ENCODE measurements at regions not wholly inside any gene's neighbourhood (a gene's known extent, or its start where the extent isn't known, plus 50 kb on each side); places are given as distances from the start of the nearest gene placed in this dataset.

DNA sequence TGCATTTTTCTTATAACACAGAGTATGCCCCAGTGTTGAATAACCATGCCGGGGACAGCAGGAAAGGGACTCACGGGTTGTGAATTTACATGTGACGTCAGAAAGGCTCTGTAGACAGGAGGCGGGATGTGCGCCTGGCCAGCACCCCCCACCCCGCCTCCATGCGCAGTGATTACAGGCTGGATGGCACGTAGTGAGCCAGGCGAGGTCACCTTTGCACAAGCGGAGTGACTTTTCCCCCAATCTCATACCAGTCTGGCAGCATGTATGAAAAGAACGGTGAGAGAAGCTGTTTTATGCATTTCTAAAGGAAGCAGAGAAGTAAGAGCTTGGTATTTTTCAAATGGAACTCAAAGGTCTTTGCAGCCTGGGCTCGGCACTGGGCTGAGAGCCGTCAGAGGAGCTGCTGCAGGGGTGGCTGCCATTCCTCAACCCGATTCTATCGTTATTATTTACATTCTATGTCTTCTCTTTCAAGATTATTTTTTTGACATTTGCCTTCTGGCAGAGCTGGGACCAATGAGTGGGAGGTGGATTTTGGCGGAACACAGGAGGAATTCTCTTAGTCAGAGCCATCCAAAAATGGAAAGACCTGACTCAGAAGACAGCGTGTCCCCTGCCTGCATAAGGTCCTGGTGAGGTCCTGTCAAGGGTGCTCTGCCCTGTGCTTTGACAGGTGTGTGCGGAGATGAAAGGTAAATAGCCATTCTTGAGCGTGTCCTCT lies 115.6 kb upstream of the SLC45A1 start:
- DNase-seq = peak in 1 of 2 experiments; percentile 57

DNA sequence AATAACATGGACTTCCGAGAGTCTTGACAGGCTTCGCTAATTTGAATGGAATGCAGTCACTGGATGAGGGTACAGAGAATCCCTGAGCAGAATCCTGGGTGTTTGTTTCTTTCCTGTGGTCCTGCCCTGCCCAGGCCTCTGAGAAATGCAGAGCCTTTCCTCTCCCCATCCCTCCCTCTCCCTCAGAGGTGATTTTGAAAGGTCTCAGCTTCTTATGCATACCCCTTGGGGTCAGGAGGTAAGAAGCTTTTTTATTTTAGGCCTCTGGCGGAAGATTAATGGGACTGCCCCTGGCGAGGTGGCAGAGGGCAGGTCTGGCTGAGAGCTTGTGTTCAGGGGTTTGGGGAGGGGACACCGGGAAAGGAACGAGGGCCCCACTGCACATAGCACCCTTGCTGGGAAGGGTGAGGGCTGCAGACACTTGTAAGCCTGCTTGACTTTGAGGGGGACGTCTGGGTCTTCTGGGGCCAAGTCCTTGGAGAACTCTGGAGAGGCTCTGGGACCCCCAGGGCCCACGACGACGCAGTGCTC lies 116.5 kb upstream of the SLC45A1 start:
- no peak for DNase-seq

DNA sequence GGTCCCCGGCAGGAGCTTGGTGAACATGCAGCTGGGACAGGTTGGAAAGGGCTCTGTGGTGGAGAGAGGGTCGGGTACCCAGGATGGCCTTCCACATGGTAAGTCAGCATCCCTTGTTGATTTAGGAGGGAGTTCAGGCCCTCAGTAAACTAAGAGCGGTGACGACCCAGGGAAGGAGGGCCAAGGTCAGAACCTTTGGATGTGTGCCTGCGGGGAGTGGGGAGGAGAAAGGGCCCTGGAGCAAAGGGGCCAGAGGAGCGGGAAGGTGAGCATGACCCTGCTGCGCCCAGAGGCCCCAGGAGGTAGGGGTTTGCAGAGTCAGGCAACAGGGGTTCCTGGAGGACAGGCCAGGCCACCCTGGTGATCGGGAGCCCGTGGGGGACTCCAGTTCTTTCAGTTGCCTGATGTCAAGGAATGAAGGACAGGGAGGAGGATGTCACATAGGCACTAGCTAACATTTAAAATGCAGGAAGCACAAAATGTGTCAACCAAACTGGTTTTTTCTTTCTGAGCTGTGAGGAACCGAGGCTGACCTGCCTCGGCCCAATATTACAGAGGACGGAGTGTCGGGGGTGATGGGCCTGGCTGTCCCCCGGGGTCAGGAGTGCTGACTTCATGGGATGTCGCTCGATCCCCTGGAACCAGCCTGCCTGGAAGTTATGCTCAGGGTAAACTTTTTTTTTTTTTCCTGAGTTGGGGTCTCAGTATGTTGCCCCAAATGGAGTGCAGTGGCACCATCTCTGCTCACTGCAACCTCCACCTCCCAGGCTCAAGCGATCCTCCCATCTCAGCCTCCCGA lies 117.4 kb upstream of the SLC45A1 start:
- no peak for DNase-seq

DNA sequence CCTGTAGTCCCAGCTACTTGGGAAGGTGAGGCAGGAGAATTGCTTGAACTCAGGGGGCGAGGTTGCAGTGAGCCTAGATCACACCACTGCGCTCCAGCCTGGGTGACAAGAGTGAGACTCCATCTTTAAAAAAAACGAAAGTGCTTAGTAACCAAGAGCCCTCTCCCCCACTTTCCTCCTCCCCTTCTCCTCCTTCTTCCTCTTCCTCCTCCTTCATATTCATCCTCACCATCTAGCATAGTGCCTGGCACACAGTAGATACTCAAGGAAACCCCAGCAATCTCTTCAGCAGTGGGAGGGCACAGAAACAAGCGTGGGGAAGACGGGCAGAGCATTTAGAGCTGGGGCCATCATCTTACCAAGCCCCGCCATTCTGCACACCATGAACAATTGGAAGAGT lies 119.4 kb upstream of the SLC45A1 start:
- no peak for DNase-seq

DNA sequence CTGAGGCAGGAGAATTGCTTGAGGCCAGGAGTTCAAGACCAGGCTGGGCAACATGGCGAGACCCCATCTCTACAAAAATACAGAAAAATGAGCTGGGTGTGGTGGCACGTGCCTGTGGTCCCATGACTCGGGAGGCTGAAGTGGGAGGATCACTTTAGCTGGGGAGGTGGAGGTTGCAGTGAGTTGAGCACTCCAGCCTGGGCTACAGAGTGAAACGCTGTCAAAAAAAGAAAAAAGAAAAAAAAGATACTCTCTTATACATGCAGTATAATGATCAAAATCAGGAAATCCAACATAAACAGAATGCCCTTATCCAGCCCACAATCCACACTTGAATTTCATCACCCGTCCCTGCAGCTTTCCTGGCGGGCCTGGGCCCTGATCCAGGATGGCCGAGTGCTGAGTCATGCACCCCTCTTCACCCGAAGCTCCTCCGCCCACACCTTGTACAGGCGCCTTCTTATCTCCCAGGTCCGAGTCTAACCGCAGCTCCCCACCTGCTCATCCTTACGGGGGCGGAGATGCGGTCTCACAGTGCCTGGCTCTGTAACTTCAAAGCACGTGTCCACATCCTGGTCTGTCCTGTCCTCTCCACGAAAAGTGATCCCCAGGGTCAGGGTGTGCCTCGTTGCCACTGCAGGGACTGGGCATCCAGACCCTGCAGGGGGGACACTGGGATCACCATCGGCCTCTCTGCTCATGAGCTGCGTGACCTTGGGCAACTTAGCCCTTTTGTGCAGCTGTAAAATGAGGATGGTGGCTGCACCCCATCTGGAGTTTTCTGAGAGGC lies 120.2 kb upstream of the SLC45A1 start:
- no peak for DNase-seq

DNA sequence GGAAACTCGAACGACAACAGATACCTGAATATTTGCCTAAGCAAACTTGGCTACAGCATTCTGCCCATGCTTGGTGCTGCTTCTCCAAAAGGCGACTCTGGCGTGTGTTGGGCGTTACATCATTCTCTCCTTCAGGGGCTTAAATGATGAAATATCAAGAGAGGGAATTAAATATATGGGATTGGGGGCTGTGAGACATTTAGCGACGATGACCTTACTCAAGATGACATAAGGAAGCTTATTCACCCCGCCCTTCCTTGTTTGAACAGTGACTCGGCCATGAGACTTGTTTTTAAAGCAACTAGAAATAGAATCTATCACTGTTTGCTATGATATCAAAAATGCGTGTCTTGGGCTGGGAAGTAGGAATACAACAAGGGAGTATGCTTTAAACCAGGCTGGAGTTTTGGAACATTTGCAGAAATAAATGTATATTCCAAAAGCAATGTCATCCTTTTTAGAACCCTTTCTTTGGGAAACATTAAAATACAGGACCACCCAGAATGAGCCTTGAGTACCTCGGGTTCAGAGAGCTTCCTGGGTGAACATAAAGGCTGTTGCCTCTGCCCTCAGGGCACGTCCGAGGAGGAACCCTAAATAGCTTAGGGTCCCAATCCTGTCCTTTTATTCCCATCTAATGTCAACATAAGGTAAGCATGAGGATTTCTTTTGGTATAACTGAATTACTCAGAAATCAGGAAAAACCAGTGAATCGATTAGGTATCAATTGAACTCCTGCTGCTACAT lies 123.3 kb upstream of the SLC45A1 start:
- no peak for DNase-seq

DNA sequence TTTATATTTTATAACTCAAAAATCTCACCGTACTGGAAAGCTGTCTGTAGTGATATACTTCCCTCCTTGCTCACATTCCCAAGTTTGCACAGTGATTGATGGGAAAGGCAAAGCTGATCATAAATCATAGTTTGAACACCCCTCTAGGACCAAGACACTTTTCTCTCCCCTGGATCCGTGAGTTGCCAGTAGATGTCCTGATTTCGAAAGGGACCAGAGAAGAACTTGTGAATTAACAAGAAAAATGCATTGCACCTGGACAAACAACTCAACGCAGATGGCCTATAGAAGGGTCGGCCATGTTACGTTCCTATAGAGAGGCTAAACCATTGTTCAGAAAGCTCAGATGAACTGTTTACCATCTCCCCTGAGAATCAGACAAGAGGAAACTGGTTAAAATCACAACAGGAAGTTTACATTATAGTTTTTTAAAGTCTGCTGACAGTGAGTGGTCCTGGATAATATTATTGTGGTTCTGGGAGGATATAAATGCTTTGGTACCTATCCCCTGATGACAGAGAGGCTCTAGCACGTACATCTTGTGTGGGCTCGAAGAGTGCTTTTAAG lies 124.0 kb upstream of the SLC45A1 start:
- DNase-seq = no peak

DNA sequence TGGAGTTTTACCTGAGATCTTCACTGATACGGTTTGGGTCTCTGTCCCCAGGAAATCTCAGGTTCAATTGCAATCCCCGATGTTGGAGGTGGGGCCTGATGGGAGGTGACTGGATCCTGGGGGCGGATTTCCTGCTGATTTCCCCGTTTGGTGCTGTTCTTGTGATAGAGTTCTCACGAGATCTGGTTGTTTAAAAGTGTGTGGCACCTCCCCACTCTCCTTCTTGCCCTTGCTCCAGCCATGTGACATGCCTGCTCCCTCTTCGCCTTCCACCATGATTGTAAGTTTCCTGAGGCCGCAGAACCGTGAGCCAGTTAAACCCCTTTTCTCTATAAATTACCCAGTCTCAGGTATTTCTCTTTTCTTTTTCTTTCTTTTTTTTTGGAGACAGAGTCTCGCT lies 126.4 kb upstream of the SLC45A1 start:
- no peak for DNase-seq

DNA sequence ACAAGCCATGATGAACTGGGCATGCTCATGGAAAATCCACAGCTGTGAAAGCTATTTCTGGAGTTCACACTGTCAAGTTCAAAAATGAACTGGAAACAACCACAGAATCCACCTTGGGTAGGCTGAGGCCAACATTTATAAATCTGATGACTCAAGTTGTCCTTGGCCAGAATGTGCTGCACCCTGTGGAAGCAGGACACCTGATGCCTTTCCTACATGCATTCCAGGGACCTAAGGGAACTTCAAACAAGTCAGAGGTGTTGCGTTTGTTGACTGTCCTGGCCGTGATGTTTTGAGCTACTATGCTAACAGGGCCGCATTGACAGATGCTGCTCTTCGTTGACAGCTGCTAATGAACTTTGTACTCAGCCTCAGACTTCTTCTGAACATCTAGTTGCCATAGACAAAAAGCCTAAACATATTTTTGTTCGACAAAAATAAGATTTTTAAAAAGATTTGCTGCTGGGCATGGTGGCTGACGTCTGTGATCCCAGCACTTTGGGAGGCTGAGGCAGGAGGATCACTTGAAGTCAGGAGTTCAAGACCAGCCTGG lies 127.9 kb upstream of the SLC45A1 start:
- DNase-seq = no peak

DNA sequence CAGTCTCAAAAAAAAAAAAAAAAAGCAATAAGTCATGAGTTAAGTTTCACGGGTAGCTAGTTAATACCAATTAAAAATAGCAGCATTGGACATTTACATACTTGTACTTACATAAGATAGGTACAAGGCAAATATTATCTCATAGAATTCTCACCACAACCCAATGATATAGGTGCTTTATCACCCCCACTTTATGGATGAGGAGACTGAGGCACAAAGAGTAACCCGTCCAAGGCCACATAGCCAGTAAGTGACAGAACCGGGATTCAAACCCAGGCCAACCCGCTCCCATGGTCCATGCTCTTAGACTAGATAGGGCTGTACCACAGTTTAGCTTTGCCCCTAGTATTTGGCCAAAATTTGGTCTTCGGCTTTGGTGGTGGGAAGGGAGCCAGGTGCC lies 132.5 kb upstream of the SLC45A1 start:
- DNase-seq = no peak

DNA sequence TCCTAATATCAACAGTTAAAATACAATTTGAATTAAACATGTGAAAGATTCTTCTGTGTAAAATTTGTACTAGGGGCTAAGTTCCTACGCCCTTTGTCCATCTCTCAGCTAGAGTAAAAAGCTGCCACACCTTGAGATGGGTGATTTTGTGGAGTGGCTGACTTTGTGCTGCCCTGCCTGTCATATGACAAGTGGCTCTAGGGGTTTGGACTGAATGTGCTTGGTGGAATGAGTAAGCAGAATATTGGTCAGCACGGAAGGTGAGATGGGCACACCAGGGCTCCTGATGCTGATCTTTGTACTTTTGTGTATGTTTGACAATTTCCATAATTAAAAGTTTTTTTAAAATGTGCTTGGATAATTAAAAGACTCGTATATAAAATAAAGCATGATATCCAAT lies 133.6 kb upstream of the SLC45A1 start:
- DNase-seq = no peak

DNA sequence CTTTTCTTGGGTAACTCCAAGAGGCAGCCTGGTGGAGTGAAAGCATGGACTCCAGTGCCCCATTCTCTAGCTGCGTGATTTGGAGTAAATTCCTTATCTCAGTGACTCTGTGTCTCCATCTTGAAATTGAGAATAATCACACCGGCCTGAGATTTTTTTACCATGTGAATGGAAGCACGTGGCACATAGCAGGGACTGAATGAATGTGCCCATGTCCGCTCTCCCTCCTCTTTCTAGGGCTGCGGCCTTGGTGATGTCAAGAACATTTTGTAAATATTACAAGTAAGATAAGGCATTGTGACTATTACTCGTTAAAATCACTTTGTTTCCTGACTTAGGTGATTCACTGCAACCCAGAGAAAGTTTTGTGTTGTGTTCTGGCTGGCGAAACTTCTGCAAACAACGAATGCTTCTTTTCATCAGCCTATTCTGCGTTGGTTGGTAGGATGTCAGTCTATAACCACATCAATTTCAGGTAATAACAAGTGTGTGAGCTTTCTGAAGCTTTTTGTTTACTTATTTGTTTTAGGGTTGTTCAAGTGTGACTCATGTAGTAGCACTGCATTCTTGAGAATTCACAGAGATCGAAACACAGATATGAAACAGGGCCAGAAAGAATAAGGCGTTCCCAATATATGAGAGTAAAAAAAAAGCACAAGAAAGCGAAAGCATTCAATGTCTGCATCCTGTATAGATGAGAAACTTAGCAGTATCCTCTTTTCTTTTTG lies 135.7 kb upstream of the SLC45A1 start:
- DNase-seq = no peak

DNA sequence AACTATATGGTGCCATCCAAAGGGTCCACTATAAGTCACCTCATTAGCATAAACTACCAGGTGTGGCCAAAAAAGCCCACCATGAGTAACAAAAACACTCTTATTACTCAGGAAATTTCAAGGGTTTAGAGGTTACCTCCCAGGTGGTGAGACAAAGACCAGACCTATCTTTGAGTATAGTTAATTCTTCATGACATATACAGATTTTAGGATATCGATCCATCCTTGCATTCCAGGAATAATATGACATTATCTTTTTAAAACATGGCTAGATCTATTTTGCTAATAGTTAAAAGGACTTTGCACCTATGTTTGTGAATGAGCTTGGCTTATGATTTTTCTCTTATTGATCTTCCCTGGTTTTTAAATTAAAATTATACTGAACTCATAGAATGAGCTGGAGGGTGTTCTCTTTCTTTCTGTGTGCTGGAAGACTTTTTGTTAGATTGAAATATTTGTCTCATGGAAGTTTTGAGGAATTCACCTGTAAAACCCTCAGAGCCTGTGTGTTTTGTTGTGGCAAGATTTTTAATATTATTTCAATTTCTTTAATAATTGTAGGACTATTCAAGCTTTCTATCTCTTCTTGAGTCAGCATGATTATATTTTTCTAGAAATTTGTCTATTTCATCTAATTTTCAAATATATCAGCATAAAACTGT lies 138.7 kb upstream of the SLC45A1 start:
- no peak for DNase-seq

DNA sequence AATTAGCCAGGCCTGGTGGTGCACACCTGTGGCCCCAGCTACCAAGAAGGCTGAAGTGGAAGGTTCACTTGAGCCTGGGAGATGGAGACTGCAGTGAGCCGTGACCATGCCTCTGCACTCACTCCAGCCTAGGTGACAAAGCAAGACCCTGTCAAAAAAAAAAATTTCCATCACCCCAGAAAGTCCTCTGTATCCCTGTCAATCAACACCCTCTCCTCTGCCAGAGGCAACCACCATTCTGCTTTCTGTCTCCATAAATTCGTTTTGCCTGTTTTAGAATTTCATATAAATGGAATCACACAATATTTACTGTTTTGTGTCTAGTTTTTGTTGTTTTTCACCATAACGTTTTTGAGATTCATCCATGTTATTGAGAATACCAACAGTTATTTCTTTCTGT lies 141.6 kb upstream of the SLC45A1 start:
- no peak for DNase-seq

DNA sequence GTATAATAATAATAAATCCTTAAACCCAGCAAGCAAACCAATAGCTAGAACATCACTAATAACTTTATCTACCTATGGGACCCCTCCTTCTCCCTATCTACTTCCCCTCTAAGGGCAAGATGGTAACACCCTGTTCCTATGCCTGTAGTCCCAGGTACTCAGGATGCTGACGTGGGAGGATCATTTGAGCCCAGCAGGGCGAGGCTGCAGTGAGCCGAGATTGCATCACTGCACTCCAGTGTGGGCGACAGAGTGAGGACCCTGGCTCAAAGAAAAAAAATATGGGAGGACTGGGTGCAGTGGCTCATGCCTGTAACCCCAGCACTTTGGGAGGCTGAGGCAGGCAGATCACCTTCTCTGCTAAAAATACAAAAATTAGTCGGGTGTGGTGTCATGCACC lies 143.1 kb upstream of the SLC45A1 start:
- DNase-seq = no peak

DNA sequence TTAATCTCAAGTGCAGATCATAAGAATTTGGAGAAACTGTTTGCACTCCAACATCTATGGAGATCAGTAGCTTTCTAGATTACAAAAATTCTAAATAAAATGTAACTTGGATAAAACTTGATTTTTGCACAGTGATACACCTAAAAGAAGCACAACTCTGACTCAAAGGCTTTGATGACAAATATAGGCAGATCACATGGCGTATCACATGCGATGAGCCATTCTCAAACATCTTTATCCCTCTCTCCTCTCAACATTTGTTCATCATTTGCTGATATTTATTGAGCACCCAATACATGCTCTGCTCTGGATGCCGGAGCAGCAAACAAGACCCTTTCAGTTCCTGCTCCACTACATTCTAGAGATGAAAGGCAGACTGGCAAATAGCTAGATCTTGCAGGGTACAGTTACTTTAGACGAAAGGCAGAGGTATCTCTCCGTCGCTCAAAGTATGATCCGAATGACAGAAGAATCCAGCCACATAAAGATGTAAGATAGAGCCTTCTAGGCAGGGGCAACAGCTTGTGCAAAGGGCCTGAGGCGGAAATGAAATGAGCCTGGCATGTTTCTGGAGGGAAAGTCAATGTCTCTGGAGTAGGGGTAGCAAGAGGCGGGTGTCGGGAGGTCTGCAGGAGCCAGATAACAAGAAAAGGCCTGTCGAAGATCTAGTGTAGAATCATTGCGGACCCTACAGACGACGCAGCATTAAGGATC lies 145.8 kb upstream of the ERRFI1 start:
- no peak for DNase-seq

DNA sequence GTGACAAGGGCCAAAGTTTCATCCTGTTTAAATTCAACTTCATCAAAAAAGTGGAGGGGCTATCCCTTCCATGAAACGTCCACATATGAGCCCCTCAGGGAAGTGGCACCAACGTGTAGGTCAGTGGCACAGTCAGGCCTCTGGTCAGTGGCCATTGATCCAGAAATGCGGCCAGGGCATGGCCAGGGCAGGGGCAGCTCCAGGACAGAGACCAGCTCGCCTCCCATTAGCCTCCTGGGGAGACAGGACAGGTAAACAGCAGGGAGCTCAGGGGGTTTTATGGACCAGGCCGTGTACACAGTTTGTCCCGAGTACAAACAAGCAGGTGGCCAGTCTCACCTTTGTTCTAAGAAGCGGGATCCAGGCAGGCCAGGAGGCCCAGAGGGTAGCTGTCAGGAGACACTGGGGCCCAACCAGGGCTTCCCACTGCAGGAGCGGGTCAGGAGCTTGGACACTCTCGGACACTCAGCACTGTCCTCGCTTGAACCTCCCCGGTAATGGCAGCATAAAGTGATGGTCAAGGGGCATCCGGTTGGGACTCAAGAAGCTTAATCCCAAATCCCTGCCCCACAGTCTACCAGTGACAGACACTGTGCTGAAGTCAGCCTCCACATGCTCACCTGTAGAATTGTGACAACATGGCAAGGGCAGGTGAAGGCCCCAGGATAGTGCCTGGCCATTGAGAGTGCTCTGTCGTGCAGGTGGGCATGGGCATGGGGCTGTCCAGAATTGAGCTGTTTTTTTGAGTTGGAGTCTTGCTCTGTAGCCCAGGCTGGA lies 144.1 kb upstream of the ERRFI1 start:
- DNase-seq = peak; percentile 50 to 89

DNA sequence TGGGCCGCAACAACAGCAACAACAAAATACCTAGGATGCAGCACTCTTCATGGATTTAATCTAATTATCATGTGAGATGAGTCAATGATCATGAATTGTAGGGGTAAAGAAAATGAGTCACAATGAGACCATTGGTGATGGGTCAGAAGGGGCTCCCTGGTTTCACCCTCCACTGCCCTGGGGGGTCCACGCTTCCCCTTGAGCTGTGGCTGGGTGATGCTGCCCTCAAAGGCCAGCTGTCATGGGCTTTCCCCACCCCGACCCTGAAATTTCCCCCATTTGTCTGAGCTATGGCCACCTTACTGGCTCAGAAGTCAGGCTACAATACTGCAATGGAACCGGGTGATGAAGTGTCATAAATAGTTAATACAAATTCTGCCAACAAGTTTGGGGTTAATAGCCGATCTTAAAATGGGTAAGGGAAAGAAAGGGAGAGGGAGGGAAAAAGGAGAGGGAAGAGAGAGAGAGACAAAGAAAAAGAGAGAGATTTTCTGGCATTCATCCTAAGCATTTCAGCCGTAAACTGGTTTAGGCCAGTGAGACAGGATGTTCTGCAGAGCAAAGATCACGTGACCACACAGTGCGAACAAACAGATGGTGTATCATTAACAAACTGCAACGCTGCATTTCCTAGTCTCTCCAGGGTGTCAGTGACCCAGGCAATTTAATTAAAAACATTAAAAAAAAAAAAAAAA lies 143.4 kb upstream of the ERRFI1 start:
- DNase-seq = peak; percentile 79 to 93

DNA sequence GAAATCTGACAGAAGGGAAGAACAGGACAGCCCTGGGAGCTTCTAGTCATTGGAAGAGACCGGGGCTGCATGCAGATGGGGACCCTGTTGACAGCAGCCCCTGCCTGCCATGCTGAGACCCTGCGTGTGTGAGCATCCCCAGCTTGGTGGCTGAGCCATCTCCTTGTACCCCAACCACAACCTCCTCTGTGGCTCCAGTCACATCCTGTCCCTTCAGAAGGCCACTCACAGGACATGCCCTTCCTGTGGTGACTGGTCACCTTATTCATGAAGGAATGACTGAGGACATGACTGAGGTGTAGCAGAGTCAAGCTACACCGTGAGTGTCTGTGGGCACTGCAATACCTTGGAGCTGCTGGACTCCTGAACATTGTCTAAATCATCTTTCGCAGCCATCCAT lies 141.8 kb upstream of the ERRFI1 start:
- no peak for DNase-seq
